ENCODE measurements at regions not wholly inside any gene's neighbourhood (a gene's known extent, or its start where the extent isn't known, plus 50 kb on each side); places are given as distances from the start of the nearest gene placed in this dataset.

DNA sequence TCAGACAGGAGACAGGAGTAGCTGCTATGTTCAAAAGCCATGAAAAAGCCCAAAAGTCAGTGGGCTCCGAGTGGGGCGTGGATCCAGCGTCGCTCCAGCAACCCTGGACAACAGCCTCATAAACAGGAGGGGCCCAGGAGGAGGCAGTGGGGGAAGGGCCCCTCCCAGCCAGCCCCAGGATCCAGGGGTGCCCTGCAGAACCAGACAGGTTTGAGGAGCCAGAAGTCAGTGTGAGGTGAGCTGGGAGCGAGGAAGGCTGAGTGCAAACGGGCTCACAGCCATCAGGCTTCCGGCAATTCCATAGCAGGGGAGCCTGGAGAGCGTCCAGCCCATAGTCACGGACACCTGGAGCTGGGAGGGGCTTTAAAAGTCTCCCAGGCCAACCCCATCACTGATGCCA, 217.7 kb downstream of the MN1 start:
- TF ChIP-seq, protein P1, sequence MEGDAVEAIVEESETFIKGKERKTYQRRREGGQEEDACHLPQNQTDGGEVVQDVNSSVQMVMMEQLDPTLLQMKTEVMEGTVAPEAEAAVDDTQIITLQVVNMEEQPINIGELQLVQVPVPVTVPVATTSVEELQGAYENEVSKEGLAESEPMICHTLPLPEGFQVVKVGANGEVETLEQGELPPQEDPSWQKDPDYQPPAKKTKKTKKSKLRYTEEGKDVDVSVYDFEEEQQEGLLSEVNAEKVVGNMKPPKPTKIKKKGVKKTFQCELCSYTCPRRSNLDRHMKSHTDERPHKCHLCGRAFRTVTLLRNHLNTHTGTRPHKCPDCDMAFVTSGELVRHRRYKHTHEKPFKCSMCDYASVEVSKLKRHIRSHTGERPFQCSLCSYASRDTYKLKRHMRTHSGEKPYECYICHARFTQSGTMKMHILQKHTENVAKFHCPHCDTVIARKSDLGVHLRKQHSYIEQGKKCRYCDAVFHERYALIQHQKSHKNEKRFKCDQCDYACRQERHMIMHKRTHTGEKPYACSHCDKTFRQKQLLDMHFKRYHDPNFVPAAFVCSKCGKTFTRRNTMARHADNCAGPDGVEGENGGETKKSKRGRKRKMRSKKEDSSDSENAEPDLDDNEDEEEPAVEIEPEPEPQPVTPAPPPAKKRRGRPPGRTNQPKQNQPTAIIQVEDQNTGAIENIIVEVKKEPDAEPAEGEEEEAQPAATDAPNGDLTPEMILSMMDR (IDR thresholded peaks at IDR 0.05; ENCODE audit: low read length) = no peak
- no peak for TF ChIP-seq EZH2 (optimal IDR thresholded peaks at IDR 0.05; ENCODE audit: low read depth, low read length)

Data from MM.1S (cell line).